ENCODE measurements at regions not wholly inside any gene's neighbourhood (a gene's known extent, or its start where the extent isn't known, plus 50 kb on each side); places are given as distances from the start of the nearest gene placed in this dataset.

GRCh38 chr21:27477296-27477695, 510.4 kb upstream of the ADAMTS5 start:
- TF ChIP-seq CTCF (IDR thresholded peaks at IDR 0.05 in 2 of 3, conservative IDR thresholded peaks at IDR 0.05 in 1 of 3; ENCODE audit: insufficient read depth in 2 of 3, low read depth in 1 of 3, low read length in 3 of 3) (no peak), MLX (CRISPR knock-in tag; conservative IDR thresholded peaks at IDR 0.05) (no peak), NFIC (IDR thresholded peaks at IDR 0.05) (no peak), ZBTB34 (CRISPR knock-in tag; IDR thresholded peaks at IDR 0.05) (no peak), PCBP1 (IDR thresholded peaks at IDR 0.05; ENCODE audit: low read depth, low read length, poor library complexity, severe bottlenecking) (no peak), ZNF407 (IDR thresholded peaks at IDR 0.05; ENCODE audit: low read depth) (no peak)
- TF ChIP-seq, protein P1, sequence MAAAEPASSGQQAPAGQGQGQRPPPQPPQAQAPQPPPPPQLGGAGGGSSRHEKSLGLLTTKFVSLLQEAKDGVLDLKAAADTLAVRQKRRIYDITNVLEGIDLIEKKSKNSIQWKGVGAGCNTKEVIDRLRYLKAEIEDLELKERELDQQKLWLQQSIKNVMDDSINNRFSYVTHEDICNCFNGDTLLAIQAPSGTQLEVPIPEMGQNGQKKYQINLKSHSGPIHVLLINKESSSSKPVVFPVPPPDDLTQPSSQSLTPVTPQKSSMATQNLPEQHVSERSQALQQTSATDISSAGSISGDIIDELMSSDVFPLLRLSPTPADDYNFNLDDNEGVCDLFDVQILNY (CRISPR knock-in tag; IDR thresholded peaks at IDR 0.05) = no peak
